IMR-90 (cell line): ENCODE measurements at regions not wholly inside any gene's neighbourhood (a gene's known extent, or its start where the extent isn't known, plus 50 kb on each side); places are given as distances from the start of the nearest gene placed in this dataset.

Experiments
- ATAC-seq: fragments of 200-7000 bp; cut with Tn5 transposase; 2 replicates; pipeline ENCODE4 v1.9.1; 2020; ENCODE audit warnings: low read depth, mild to moderate bottlenecking, moderate library complexity
- BruUV-seq: library from RNA; stranded (reverse); fragments of 400-500 nt; replicated peaks from 2 replicates; lab custom pipeline; 2021; lab: Mats Ljungman, UMichigan
- CTCF ChIA-PET: fragments of 300-600 bp; formaldehyde crosslinking; extraction: SDS; loops from one replicate; lab custom pipeline; 2021; ENCODE audit warnings: antibody characterized with exemption; lab: Yijun Ruan, JAX
- POLR2A ChIA-PET: fragments of 300-600 bp; sonication (Branson Sonifier 250); formaldehyde crosslinking; loops from one replicate; lab custom pipeline; 2022; ENCODE audit warnings: antibody characterized with exemption; ENCODE audit not compliant: unreplicated experiment; lab: Charles Lee
- DNase-seq: peaks from one replicate; pipeline ENCODE4 v3.0.0; 2013
- H2AFZ ChIP-seq: replicated peaks from 2 replicates; pipeline ENCODE3; 2013; ENCODE audit warnings: low read length, mild to moderate bottlenecking; ENCODE audit not compliant: poor library complexity
- H2AK5ac ChIP-seq: 2 replicates; pipeline ENCODE4 v1.6.1; 2013; ENCODE audit warnings: low read depth, low read length, inconsistent platforms
- H2AK9ac ChIP-seq: replicated peaks from 2 replicates; pipeline ENCODE3; 2013; ENCODE audit warnings: mild to moderate bottlenecking, low read depth, low read length, moderate library complexity; ENCODE audit not compliant: poor library complexity
- H2BK120ac ChIP-seq: 2 replicates; pipeline ENCODE4 v1.6.1; 2013; ENCODE audit warnings: low read depth, low read length, inconsistent platforms
- H2BK15ac ChIP-seq: 3 replicates; pipeline ENCODE4 v1.6.1; 2013; ENCODE audit warnings: low read depth, low read length, inconsistent platforms
- H2BK20ac ChIP-seq: 2 replicates; pipeline ENCODE4 v1.6.1; 2013; ENCODE audit warnings: low read depth, mild to moderate bottlenecking, inconsistent platforms, low read length, moderate library complexity
- H2BK5ac ChIP-seq: 2 replicates; pipeline ENCODE4 v1.6.1; 2013; ENCODE audit warnings: mild to moderate bottlenecking, low read depth, low read length, inconsistent platforms; ENCODE audit not compliant: poor library complexity, severe bottlenecking
- H3K14ac ChIP-seq: replicated peaks from 2 replicates; pipeline ENCODE4 v1.6.1; 2013; ENCODE audit warnings: low read depth, low read length, inconsistent platforms
- H3K18ac ChIP-seq: 2 replicates; pipeline ENCODE4 v1.6.1; 2013; ENCODE audit warnings: low read depth, low read length, control low read depth
- H3K23ac ChIP-seq: 2 replicates; pipeline ENCODE4 v1.6.1; 2013; ENCODE audit warnings: low read depth, low read length, inconsistent platforms
- H3K27ac ChIP-seq: 2 replicates; pipeline ENCODE4 v1.5.1; 2013; ENCODE audit warnings: mild to moderate bottlenecking, control low read depth, low read length; ENCODE audit not compliant: insufficient read depth
- H3K27me3 ChIP-seq: 2 replicates; pipeline ENCODE4 v1.6.1; 2013; ENCODE audit warnings: low read length; ENCODE audit not compliant: control insufficient read depth, insufficient read depth
- H3K36me3 ChIP-seq: 2 replicates; pipeline ENCODE4 v1.6.1; 2013; ENCODE audit warnings: low read length, mixed read lengths; ENCODE audit not compliant: control insufficient read depth, insufficient read depth
- H3K4ac ChIP-seq: 2 replicates; pipeline ENCODE4 v1.6.1; 2013; ENCODE audit warnings: low read depth, low read length, inconsistent platforms
- H3K4me1 ChIP-seq: 2 replicates; pipeline ENCODE4 v1.6.1; 2013; ENCODE audit warnings: low read length, mixed read lengths; ENCODE audit not compliant: control insufficient read depth, insufficient read depth
- H3K4me2 ChIP-seq: 2 replicates; pipeline ENCODE4 v1.6.1; 2013; ENCODE audit warnings: low read depth, mild to moderate bottlenecking, control low read depth, low read length, moderate library complexity
- H3K4me3 ChIP-seq: 2 replicates; pipeline ENCODE4 v1.5.1; 2013; ENCODE audit warnings: low read depth, mild to moderate bottlenecking, control low read depth, low read length, moderate library complexity; ENCODE audit not compliant: insufficient read depth
- H3K56ac ChIP-seq: 2 replicates; pipeline ENCODE4 v1.6.1; 2013; ENCODE audit warnings: low read length, inconsistent platforms; ENCODE audit not compliant: insufficient read depth; ENCODE audit errors: extremely low read depth
- H3K79me1 ChIP-seq, 2 experiments: 2 replicates each; pipeline ENCODE4 v1.6.1; 2013; ENCODE audit warnings: low read length in 2 of 2, inconsistent platforms in 1 of 2, low read depth in 1 of 2
- H3K9ac ChIP-seq: 2 replicates; pipeline ENCODE4 v1.6.1; 2013; ENCODE audit warnings: low read depth, low read length, control low read depth
- H3K9me1 ChIP-seq: 2 replicates; pipeline ENCODE4 v1.6.1; 2013; ENCODE audit warnings: low read length, inconsistent platforms; ENCODE audit not compliant: insufficient read depth
- H3K9me3 ChIP-seq: 2 replicates; pipeline ENCODE4 v1.6.1; 2013; ENCODE audit warnings: low read length; ENCODE audit not compliant: control insufficient read depth, insufficient read depth
- H4K20me1 ChIP-seq: 2 replicates; pipeline ENCODE4 v1.6.1; 2013; ENCODE audit warnings: low read length, inconsistent platforms; ENCODE audit not compliant: insufficient read depth
- H4K5ac ChIP-seq: 2 replicates; pipeline ENCODE4 v1.6.1; 2013; ENCODE audit warnings: mild to moderate bottlenecking, low read depth, low read length, control low read depth
- H4K8ac ChIP-seq, 2 experiments: 2 replicates each; pipeline ENCODE4 v1.6.1; 2013; ENCODE audit warnings: low read depth in 2 of 2, low read length in 2 of 2, control low read depth in 1 of 2, inconsistent platforms in 1 of 2
- H4K91ac ChIP-seq: 2 replicates; pipeline ENCODE4 v1.6.1; 2013; ENCODE audit warnings: low read depth, low read length, inconsistent platforms; ENCODE audit not compliant: insufficient read depth
- BHLHE40 ChIP-seq: fragments of 150-350 bp; IDR thresholded peaks from 2 replicates; pipeline ENCODE4 v1.6.1; 2016; ENCODE audit warnings: mild to moderate bottlenecking, low read depth, low read length
- CEBPB ChIP-seq: IDR thresholded peaks from 2 replicates; pipeline ENCODE4 v1.6.1; 2012; ENCODE audit warnings: low read depth, low read length, improper control_type of control experiment
- CHD1 ChIP-seq: IDR thresholded peaks from 2 replicates; pipeline ENCODE4 v1.6.1; 2012; ENCODE audit warnings: low read depth, low read length, improper control_type of control experiment
- FOS ChIP-seq: fragments of 150-350 bp; IDR thresholded peaks from 2 replicates; pipeline ENCODE4 v1.6.1; 2016; ENCODE audit warnings: low read depth, low read length
- MAFK ChIP-seq: IDR thresholded peaks from 2 replicates; pipeline ENCODE4 v1.6.1; 2012; ENCODE audit warnings: low read depth, low read length, improper control_type of control experiment
- MAZ ChIP-seq: IDR thresholded peaks from 2 replicates; pipeline ENCODE4 v1.6.1; 2012; ENCODE audit warnings: low read depth, mild to moderate bottlenecking, low read length, improper control_type of control experiment, moderate library complexity, borderline replicate concordance
- MXI1 ChIP-seq: IDR thresholded peaks from 2 replicates; pipeline ENCODE4 v1.6.1; 2012; ENCODE audit warnings: low read depth, mild to moderate bottlenecking, low read length, moderate library complexity, borderline replicate concordance
- NFE2L2 ChIP-seq: fragments of 150-350 bp; IDR thresholded peaks from 2 replicates; pipeline ENCODE4 v1.6.1; 2016; ENCODE audit warnings: low read depth, mild to moderate bottlenecking, low read length
- POLR2A ChIP-seq: IDR thresholded peaks from 2 replicates; pipeline ENCODE4 v1.6.1; 2012; ENCODE audit warnings: mild to moderate bottlenecking, low read depth, low read length
- RAD21 ChIP-seq: IDR thresholded peaks from 2 replicates; pipeline ENCODE4 v1.6.1; 2012; ENCODE audit warnings: low read length, improper control_type of control experiment
- RCOR1 ChIP-seq: IDR thresholded peaks from 2 replicates; pipeline ENCODE4 v1.6.1; 2012; ENCODE audit warnings: mild to moderate bottlenecking, low read length, improper control_type of control experiment; ENCODE audit not compliant: insufficient replicate concordance
- RFX5 ChIP-seq: IDR thresholded peaks from 2 replicates; pipeline ENCODE4 v1.8.0; 2012; ENCODE audit warnings: low read depth, mild to moderate bottlenecking, low read length, moderate library complexity
- SMC3 ChIP-seq: fragments of 150-350 bp; IDR thresholded peaks from 2 replicates; pipeline ENCODE4 v1.6.1; 2016; ENCODE audit warnings: low read depth, mild to moderate bottlenecking, antibody characterized with exemption, low read length, moderate library complexity
- WGBS, 2 experiments: methylation state at CpG; one replicate each; pipeline versions ENCODE4 v1.1.5 to v1.1.7; 2013; ENCODE audit warnings: missing lambda C conversion rate in 2 of 2; ENCODE audit not compliant: insufficient read length in 1 of 2; ENCODE audit errors: extremely low coverage in 2 of 2; 5-methylcytosine and 5-hydroxymethylcytosine counted together
- dilution Hi-C: fragments of 300-500 bp; cut with HindIII; formaldehyde crosslinking; loops from one replicate; pipeline ENCODE4 v1.14.3; 2018; ENCODE audit warnings: low sequenced_read_pairs; ENCODE audit not compliant: unreplicated experiment
- in situ Hi-C: fragments of 300-500 bp; cut with MboI; formaldehyde crosslinking; loops from 3 replicates; pipeline ENCODE4 v1.14.3; 2019; ENCODE audit warnings: low sequenced_read_pairs, inconsistent platforms, mixed read lengths
- intact Hi-C: fragments of 100-400 bp; cut with micrococcal nuclease; formaldehyde crosslinking; loops from 2 replicates; pipeline ENCODE4 v1.10.0; 2022
- TF ChIP-seq, protein P1 (sequence below): conservative IDR thresholded peaks from 2 replicates; pipeline ENCODE4 v1.5.1; 2012; ENCODE audit warnings: mild to moderate bottlenecking, low read depth, low read length, improper control_type of control experiment

DNA sequence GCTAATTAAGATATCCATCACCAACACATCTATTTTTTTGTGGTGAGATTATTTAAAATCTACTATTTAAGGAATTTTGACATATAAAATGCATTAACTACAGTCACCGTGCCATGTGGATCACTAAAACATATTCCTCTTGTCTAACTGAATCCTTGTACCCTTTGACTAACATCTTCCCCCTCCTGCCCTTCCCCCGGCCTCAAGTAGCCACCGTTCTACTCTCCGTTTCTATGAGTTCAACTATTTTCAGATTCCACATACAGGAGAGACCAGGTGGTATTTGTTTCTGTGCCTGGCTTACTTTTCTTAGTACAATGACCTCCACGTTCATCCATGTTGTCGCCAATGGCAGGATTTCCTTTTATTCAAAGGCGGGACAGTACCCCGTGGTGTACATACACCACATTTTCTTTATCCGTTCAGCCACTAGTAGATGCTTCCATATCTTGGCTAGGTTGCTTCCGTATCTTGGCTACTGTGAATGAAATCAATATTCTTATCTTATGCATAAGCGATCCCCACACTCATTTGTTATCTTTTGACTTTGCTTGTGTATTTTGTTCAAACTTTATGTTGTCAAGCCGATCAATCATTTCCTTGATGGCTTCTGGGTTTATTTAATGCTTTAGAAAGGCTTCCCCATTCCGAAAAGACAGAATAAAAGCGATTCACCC, 134.7 kb downstream of the KCNJ12 start:
- Histone ChIP-seq H3K27me3 (peaks cover 15% of the 10 kb centered on the region), H2BK20ac (no peak overlapping the region), H3K36me3 (no peaks in the 10 kb centered on the region), H3K4me2 (peak overlapping the region; percentile 80), H2BK5ac (no peak overlapping the region), H3K9ac (no peak overlapping the region), H2BK120ac (no peak overlapping the region), H4K20me1 (no peaks in the 10 kb centered on the region), H3K4me1 (no peaks in the 10 kb centered on the region), H4K8ac (no peak overlapping the region), H4K5ac (no peak overlapping the region), H2AK5ac (no peak overlapping the region), H2AK9ac (no peak overlapping the region), H3K9me3 (no peaks in the 10 kb centered on the region), H2AFZ (peak overlapping the region; percentile 87), H3K4ac (no peak overlapping the region), H3K18ac (no peak overlapping the region), H3K14ac (no peak overlapping the region), H4K91ac (no peak overlapping the region), H3K23ac (no peak overlapping the region), H3K79me1 (no peaks in the 10 kb centered on the region), H3K9me1 (no peaks in the 10 kb centered on the region), H2BK15ac (no peak overlapping the region), H3K4me3 (peak overlapping the region; percentile 41), H3K27ac (no peak overlapping the region), H3K56ac (no peak overlapping the region; the same call in 1 of the 2 replicates)
- intact Hi-C loops = loop anchor here (1.0 to 5.0 kb wide), 3 partner anchors 54 to 384 kb away; partner anchors contain the start of gene DHRS7B
- ATAC-seq = no peak
- no peak for DNase-seq
- in situ Hi-C loops = loop anchor here (5.0 kb wide), 2 partner anchors 229 to 384 kb away; partner anchors contain the start of genes DHRS7B and MAP2K3
- dilution Hi-C loops = no loop called here
- BruUV-seq = no TSS peak
- 31% methylated on average over 3 of the region's 14 CpGs; no CpG with 5 or more reads in 1 of the 2 experiments for WGBS, 2 experiments
- CTCF ChIA-PET = interaction anchor here (0.5 to 3.0 kb wide), 10 partner anchors 14 to 392 kb away, joined by 3 to 27 read pairs (median 3); no protein-coding TSS in a partner anchor
- POLR2A ChIA-PET = no interaction called here
- TF ChIP-seq FOS = no peak
- no peak for TF ChIP-seq RCOR1
- no peak for TF ChIP-seq MAFK
- TF ChIP-seq, protein P1, sequence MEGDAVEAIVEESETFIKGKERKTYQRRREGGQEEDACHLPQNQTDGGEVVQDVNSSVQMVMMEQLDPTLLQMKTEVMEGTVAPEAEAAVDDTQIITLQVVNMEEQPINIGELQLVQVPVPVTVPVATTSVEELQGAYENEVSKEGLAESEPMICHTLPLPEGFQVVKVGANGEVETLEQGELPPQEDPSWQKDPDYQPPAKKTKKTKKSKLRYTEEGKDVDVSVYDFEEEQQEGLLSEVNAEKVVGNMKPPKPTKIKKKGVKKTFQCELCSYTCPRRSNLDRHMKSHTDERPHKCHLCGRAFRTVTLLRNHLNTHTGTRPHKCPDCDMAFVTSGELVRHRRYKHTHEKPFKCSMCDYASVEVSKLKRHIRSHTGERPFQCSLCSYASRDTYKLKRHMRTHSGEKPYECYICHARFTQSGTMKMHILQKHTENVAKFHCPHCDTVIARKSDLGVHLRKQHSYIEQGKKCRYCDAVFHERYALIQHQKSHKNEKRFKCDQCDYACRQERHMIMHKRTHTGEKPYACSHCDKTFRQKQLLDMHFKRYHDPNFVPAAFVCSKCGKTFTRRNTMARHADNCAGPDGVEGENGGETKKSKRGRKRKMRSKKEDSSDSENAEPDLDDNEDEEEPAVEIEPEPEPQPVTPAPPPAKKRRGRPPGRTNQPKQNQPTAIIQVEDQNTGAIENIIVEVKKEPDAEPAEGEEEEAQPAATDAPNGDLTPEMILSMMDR = no peak
- TF ChIP-seq BHLHE40 = no peak
- no peak for TF ChIP-seq RAD21
- no peak for TF ChIP-seq SMC3
- no peak for TF ChIP-seq RFX5
- no peak for TF ChIP-seq NFE2L2
- no peak for TF ChIP-seq MXI1
- TF ChIP-seq MAZ = no peak
- no peak for TF ChIP-seq CHD1
- no peak for TF ChIP-seq POLR2A
- no peak for TF ChIP-seq CEBPB
